Muscle of leg (tissue), 3 donors: ENCODE measurements at regions not wholly inside any gene's neighbourhood (a gene's known extent, or its start where the extent isn't known, plus 50 kb on each side); places are given as distances from the start of the nearest gene placed in this dataset.
"Not testable (repeated sequence)": the region's sequence is repeated elsewhere in the genome, so short reads cannot be mapped to it uniquely, and the experiment has no call there.

Source experiments
- DNase-seq: peaks from one replicate; pipeline ENCODE4 v3.0.0; 2013
- H3K27ac ChIP-seq: one replicate; pipeline ENCODE4 v1.5.1; 2013; ENCODE audit warnings: mild to moderate bottlenecking, low read length, control low read depth
- H3K27me3 ChIP-seq: one replicate; pipeline ENCODE4 v1.6.1; 2013; ENCODE audit warnings: low read length; ENCODE audit not compliant: control insufficient read depth, insufficient read depth
- H3K36me3 ChIP-seq: one replicate; pipeline ENCODE4 v1.6.1; 2013; ENCODE audit warnings: low read length; ENCODE audit not compliant: control insufficient read depth, insufficient read depth
- H3K4me1 ChIP-seq: one replicate; pipeline ENCODE4 v1.6.1; 2013; ENCODE audit warnings: low read length; ENCODE audit not compliant: control insufficient read depth, insufficient read depth
- H3K4me3 ChIP-seq: one replicate; pipeline ENCODE4 v1.5.1; 2013; ENCODE audit warnings: low read length, control low read depth
- H3K9me3 ChIP-seq: replicated peaks from 2 replicates; pipeline ENCODE4 v1.6.1; 2013; ENCODE audit warnings: low read depth, low read length; ENCODE audit not compliant: control insufficient read depth
- WGBS: methylation state at CpG from one replicate; pipeline ENCODE4 v1.1.5; 2013; ENCODE audit warnings: missing lambda C conversion rate; ENCODE audit not compliant: insufficient coverage; 5-methylcytosine and 5-hydroxymethylcytosine counted together

GRCh38 chr16:88176184-88176583 is 206.6 kb upstream of the ZNF469 start:
- WGBS = no CpG with 5 or more reads among the region's 8 CpGs
- not testable (repeated sequence) for H3K36me3 ChIP-seq, H3K27ac ChIP-seq, DNase-seq, H3K9me3 ChIP-seq, H3K27me3 ChIP-seq, H3K4me3 ChIP-seq, H3K4me1 ChIP-seq

- not testable (repeated sequence) for H3K27me3 ChIP-seq, H3K4me3 ChIP-seq, H3K4me1 ChIP-seq, H3K36me3 ChIP-seq, H3K9me3 ChIP-seq, DNase-seq, H3K27ac ChIP-seq
- WGBS = 74% methylated on average over 11 of the region's 23 CpGs
Observed at GRCh38 chr16:88176591-88177180, 206.1 kb upstream of the ZNF469 start.

GRCh38 chr16:88178251-88178650 is 204.5 kb upstream of the ZNF469 start:
- H3K36me3 ChIP-seq, H3K4me3 ChIP-seq, DNase-seq, H3K9me3 ChIP-seq, H3K27me3 ChIP-seq, H3K4me1 ChIP-seq, H3K27ac ChIP-seq: not testable (repeated sequence)
- WGBS = 84% methylated on average over 11 of the region's 15 CpGs

- DNase-seq, H3K27me3 ChIP-seq, H3K36me3 ChIP-seq, H3K4me3 ChIP-seq, H3K9me3 ChIP-seq, H3K27ac ChIP-seq, H3K4me1 ChIP-seq: not testable (repeated sequence)
- 71% methylated on average over 5 of the region's 15 CpGs for whole genome bisulfite sequencing
Observed at GRCh38 chr16:88178896-88179295, 203.9 kb upstream of the ZNF469 start.

GRCh38 chr16:88182967-88183881 is 199.5 kb upstream of the ZNF469 start:
- not testable (repeated sequence) for H3K27ac ChIP-seq, H3K9me3 ChIP-seq, H3K36me3 ChIP-seq, H3K4me1 ChIP-seq, H3K27me3 ChIP-seq, DNase-seq, H3K4me3 ChIP-seq
- WGBS = 74% methylated on average over 26 of the region's 33 CpGs

GRCh38 chr16:88184053-88184452 is 198.7 kb upstream of the ZNF469 start:
- H3K36me3 ChIP-seq, H3K27me3 ChIP-seq, H3K4me1 ChIP-seq, H3K9me3 ChIP-seq, H3K27ac ChIP-seq, DNase-seq, H3K4me3 ChIP-seq: not testable (repeated sequence)
- 97% methylated on average over 5 of the region's 14 CpGs for WGBS

- not testable (repeated sequence) for H3K4me1 ChIP-seq, H3K4me3 ChIP-seq, H3K36me3 ChIP-seq, H3K27ac ChIP-seq, H3K27me3 ChIP-seq, DNase-seq, H3K9me3 ChIP-seq
- WGBS = 89% methylated on average over 13 of the region's 36 CpGs
Observed at GRCh38 chr16:88184566-88185355, 198.0 kb upstream of the ZNF469 start.

- H3K27me3 ChIP-seq, H3K27ac ChIP-seq, H3K4me1 ChIP-seq, H3K4me3 ChIP-seq, DNase-seq, H3K9me3 ChIP-seq, H3K36me3 ChIP-seq: not testable (repeated sequence)
- WGBS = 100% methylated on average over 4 of the region's 9 CpGs
Observed at GRCh38 chr16:88185406-88185805, 197.4 kb upstream of the ZNF469 start.

- H3K27ac ChIP-seq = peak overlapping the region; percentile 47
- not testable (repeated sequence) for H3K9me3 ChIP-seq, H3K4me3 ChIP-seq, H3K36me3 ChIP-seq, H3K27me3 ChIP-seq, H3K4me1 ChIP-seq
- peak; percentile 86 for DNase-seq
- 33% methylated on average over 41 of the region's 55 CpGs for WGBS
Observed at GRCh38 chr16:88185976-88186888, 196.5 kb upstream of the ZNF469 start.
